WTC11 (cell line): ENCODE measurements at regions not wholly inside any gene's neighbourhood (a gene's known extent, or its start where the extent isn't known, plus 50 kb on each side); places are given as distances from the start of the nearest gene placed in this dataset.

Experiments used
- KAT7 ChIP-seq: sonication (generic); formaldehyde crosslinking; IDR thresholded peaks from 2 replicates; pipeline ENCODE4 v1.8.1; 2023; ENCODE audit warnings: missing genetic modification reagents, mild to moderate bottlenecking, borderline replicate concordance
- MAX ChIP-seq: sonication (generic); formaldehyde crosslinking; IDR thresholded peaks from 2 replicates; pipeline ENCODE4 v1.8.0; 2022; ENCODE audit warnings: mild to moderate bottlenecking, missing genetic modification reagents
- TF ChIP-seq, protein P1 (sequence below): fragments of 200-600 bp; IDR thresholded peaks from 2 replicates; pipeline ENCODE4 v1.8.0; 2022; ENCODE audit warnings: antibody characterized with exemption

GRCh38 chr15:37261685-37262084, 161.3 kb upstream of the MEIS2 start:
- TF ChIP-seq, protein P1, sequence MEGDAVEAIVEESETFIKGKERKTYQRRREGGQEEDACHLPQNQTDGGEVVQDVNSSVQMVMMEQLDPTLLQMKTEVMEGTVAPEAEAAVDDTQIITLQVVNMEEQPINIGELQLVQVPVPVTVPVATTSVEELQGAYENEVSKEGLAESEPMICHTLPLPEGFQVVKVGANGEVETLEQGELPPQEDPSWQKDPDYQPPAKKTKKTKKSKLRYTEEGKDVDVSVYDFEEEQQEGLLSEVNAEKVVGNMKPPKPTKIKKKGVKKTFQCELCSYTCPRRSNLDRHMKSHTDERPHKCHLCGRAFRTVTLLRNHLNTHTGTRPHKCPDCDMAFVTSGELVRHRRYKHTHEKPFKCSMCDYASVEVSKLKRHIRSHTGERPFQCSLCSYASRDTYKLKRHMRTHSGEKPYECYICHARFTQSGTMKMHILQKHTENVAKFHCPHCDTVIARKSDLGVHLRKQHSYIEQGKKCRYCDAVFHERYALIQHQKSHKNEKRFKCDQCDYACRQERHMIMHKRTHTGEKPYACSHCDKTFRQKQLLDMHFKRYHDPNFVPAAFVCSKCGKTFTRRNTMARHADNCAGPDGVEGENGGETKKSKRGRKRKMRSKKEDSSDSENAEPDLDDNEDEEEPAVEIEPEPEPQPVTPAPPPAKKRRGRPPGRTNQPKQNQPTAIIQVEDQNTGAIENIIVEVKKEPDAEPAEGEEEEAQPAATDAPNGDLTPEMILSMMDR, result no peak
- TF ChIP-seq KAT7 (CRISPR knock-in tag) (no peak), MAX (CRISPR knock-in tag) (no peak)
